A549 (cell line): ENCODE measurements at regions not wholly inside any gene's neighbourhood (a gene's known extent, or its start where the extent isn't known, plus 50 kb on each side); places are given as distances from the start of the nearest gene placed in this dataset.

Experiments used
- CBX2 ChIP-seq: fragments of 200-600 bp; sonication (generic); IDR thresholded peaks from 2 replicates; pipeline ENCODE4 v1.6.1; 2016; ENCODE audit warnings: low read depth, mild to moderate bottlenecking, borderline replicate concordance
- CHD2 ChIP-seq: fragments of 150-350 bp; IDR thresholded peaks from 2 replicates; pipeline ENCODE4 v1.6.1; 2014; ENCODE audit warnings: low read length; ENCODE audit not compliant: partially characterized antibody
- HDAC2 ChIP-seq: fragments of 200-600 bp; sonication (generic); IDR thresholded peaks from 2 replicates; pipeline ENCODE4 v1.6.1; 2016
- JUNB ChIP-seq: fragments of >200 bp; sonication (Bioruptor Twin); formaldehyde crosslinking; IDR thresholded peaks from 2 replicates; pipeline ENCODE4 v1.6.1; 2016
- KDM1A ChIP-seq: fragments of 200-600 bp; sonication (generic); IDR thresholded peaks from 2 replicates; pipeline ENCODE4 v1.6.1; 2016; ENCODE audit warnings: low read depth, mild to moderate bottlenecking
- NR3C1 ChIP-seq: fragments of >200 bp; sonication (Bioruptor Twin); formaldehyde crosslinking; IDR thresholded peaks from 3 replicates; pipeline ENCODE4 v1.6.1; 2017
- POLR2A ChIP-seq: IDR thresholded peaks from 2 replicates; pipeline ENCODE4 v1.6.1; 2012; ENCODE audit warnings: mild to moderate bottlenecking, low read length
- TF ChIP-seq, protein P1 (sequence below): fragments of >200 bp; sonication (Bioruptor Twin); formaldehyde crosslinking; IDR thresholded peaks from 3 replicates; pipeline ENCODE4 v1.5.1; 2016
- TF ChIP-seq, protein P2 (sequence below): IDR thresholded peaks from 2 replicates; pipeline ENCODE4 v1.6.1; 2012; ENCODE audit warnings: low read depth, borderline replicate concordance
- TF ChIP-seq, protein P3 (sequence below): IDR thresholded peaks from 2 replicates; pipeline ENCODE4 v1.6.1; 2012
- TF ChIP-seq, protein P4 (sequence below): fragments of 200-600 bp; sonication (generic); IDR thresholded peaks from 2 replicates; pipeline ENCODE4 v1.6.1; 2016; ENCODE audit warnings: antibody characterized with exemption, mild to moderate bottlenecking, moderate library complexity

DNA sequence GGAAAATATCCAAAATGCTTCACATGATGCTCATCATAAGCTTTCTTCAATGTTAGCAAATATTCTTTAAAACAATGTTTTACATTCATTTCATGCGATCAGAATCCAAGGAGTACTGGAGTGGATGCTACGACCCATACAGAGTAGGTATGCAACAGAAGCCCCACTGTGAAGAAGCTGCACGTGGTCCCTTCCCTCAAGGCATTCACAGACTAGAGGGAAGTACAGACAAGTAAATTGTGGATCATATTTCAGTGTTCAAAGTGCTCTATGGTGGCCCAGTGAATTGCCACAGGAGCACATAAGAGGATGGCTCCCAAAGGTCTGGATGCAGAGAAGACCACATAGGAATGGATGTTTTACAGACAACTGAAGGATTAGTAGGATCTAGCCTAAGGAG, 789.9 kb downstream of the IGSF11 start:
- TF ChIP-seq, protein P1, sequence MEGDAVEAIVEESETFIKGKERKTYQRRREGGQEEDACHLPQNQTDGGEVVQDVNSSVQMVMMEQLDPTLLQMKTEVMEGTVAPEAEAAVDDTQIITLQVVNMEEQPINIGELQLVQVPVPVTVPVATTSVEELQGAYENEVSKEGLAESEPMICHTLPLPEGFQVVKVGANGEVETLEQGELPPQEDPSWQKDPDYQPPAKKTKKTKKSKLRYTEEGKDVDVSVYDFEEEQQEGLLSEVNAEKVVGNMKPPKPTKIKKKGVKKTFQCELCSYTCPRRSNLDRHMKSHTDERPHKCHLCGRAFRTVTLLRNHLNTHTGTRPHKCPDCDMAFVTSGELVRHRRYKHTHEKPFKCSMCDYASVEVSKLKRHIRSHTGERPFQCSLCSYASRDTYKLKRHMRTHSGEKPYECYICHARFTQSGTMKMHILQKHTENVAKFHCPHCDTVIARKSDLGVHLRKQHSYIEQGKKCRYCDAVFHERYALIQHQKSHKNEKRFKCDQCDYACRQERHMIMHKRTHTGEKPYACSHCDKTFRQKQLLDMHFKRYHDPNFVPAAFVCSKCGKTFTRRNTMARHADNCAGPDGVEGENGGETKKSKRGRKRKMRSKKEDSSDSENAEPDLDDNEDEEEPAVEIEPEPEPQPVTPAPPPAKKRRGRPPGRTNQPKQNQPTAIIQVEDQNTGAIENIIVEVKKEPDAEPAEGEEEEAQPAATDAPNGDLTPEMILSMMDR, result no peak
- TF ChIP-seq KDM1A (no peak), HDAC2 (no peak), CHD2 (no peak), JUNB (no peak), NR3C1 (no peak), POLR2A (no peak), CBX2 (no peak)
- TF ChIP-seq, protein P2, sequence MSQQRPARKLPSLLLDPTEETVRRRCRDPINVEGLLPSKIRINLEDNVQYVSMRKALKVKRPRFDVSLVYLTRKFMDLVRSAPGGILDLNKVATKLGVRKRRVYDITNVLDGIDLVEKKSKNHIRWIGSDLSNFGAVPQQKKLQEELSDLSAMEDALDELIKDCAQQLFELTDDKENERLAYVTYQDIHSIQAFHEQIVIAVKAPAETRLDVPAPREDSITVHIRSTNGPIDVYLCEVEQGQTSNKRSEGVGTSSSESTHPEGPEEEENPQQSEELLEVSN, result no peak
- TF ChIP-seq, protein P3, sequence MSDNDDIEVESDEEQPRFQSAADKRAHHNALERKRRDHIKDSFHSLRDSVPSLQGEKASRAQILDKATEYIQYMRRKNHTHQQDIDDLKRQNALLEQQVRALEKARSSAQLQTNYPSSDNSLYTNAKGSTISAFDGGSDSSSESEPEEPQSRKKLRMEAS, result no peak
- TF ChIP-seq, protein P4, sequence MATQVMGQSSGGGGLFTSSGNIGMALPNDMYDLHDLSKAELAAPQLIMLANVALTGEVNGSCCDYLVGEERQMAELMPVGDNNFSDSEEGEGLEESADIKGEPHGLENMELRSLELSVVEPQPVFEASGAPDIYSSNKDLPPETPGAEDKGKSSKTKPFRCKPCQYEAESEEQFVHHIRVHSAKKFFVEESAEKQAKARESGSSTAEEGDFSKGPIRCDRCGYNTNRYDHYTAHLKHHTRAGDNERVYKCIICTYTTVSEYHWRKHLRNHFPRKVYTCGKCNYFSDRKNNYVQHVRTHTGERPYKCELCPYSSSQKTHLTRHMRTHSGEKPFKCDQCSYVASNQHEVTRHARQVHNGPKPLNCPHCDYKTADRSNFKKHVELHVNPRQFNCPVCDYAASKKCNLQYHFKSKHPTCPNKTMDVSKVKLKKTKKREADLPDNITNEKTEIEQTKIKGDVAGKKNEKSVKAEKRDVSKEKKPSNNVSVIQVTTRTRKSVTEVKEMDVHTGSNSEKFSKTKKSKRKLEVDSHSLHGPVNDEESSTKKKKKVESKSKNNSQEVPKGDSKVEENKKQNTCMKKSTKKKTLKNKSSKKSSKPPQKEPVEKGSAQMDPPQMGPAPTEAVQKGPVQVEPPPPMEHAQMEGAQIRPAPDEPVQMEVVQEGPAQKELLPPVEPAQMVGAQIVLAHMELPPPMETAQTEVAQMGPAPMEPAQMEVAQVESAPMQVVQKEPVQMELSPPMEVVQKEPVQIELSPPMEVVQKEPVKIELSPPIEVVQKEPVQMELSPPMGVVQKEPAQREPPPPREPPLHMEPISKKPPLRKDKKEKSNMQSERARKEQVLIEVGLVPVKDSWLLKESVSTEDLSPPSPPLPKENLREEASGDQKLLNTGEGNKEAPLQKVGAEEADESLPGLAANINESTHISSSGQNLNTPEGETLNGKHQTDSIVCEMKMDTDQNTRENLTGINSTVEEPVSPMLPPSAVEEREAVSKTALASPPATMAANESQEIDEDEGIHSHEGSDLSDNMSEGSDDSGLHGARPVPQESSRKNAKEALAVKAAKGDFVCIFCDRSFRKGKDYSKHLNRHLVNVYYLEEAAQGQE, result no peak
